ENCODE measurements at regions not wholly inside any gene's neighbourhood (a gene's known extent, or its start where the extent isn't known, plus 50 kb on each side); places are given as distances from the start of the nearest gene placed in this dataset.

GRCh38 chr2:146681991-146682390, 1162.8 kb upstream of the ACVR2A start:
- TF ChIP-seq CTCF (IDR thresholded peaks at IDR 0.05; ENCODE audit: low read depth, low read length, missing control alignments) = no peak
- no peak overlapping the region for H3K4me3 ChIP-seq (replicated peaks; ENCODE audit: low read depth, low read length)
- no peak for DNase-seq (ENCODE audit: extremely low read depth, low read depth)

- H3K4me3 ChIP-seq (replicated peaks; ENCODE audit: low read depth, low read length) = no peak overlapping the region
- DNase-seq (ENCODE audit: extremely low read depth, low read depth) = no peak
- TF ChIP-seq CTCF (IDR thresholded peaks at IDR 0.05; ENCODE audit: low read depth, low read length, missing control alignments) = no peak
Observed at GRCh38 chr2:146678516-146678915, 1166.3 kb upstream of the ACVR2A start.

DNA sequence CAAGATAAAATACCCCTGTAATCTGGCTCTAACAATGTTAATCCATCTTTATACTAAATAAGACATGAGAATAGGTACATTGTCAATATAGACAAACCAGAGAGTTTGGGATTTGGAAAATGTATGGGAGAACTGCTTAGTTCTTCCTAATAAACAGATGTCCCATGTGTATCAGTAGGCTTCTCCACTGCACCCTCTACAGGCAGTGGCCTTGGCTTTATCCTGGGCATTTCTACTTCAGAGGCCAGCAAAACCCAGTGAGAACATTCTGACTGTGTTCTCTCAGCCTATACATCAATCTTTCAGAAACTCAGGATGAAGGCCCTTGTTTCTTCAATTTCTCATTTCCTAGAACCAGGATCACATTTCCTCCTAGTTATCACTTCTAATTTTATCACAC, 1167.5 kb upstream of the ACVR2A start:
- H3K4me3 ChIP-seq (replicated peaks; ENCODE audit: low read depth, low read length) = no peak overlapping the region
- no peak for DNase-seq (ENCODE audit: extremely low read depth, low read depth)
- peak; percentile 30 for TF ChIP-seq CTCF (IDR thresholded peaks at IDR 0.05; ENCODE audit: low read depth, low read length, missing control alignments)

DNA sequence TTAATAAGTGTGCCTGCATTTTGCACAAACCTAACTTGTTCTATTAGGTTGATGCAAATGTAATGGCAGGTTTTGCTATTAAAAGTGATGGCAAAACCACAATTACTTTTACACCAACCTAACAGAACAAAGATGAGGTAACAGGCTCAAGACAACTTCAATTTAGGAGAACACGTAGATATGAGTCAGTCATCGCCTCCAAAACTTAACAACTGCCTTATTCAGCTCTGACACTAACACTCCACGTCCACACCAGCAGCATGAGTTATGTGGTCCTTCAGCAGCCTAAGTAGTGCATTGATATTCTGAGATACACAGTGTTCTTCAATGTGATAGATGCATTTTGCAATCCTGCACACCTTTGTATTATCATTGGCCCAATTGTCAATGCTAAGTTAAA, 1175.1 kb upstream of the ACVR2A start:
- no peak for DNase-seq (ENCODE audit: extremely low read depth, low read depth)
- no peak for TF ChIP-seq CTCF (IDR thresholded peaks at IDR 0.05; ENCODE audit: low read depth, low read length, missing control alignments)
- H3K4me3 ChIP-seq (replicated peaks; ENCODE audit: low read depth, low read length) = no peak overlapping the region

- no peak overlapping the region for H3K4me3 ChIP-seq (replicated peaks; ENCODE audit: low read depth, low read length)
- TF ChIP-seq CTCF (IDR thresholded peaks at IDR 0.05; ENCODE audit: low read depth, low read length, missing control alignments) = no peak
- DNase-seq (ENCODE audit: extremely low read depth, low read depth) = no peak
Observed at GRCh38 chr2:146666340-146666739, 1178.5 kb upstream of the ACVR2A start.

- no peak overlapping the region for H3K4me3 ChIP-seq (replicated peaks; ENCODE audit: low read depth, low read length)
- no peak for TF ChIP-seq CTCF (IDR thresholded peaks at IDR 0.05; ENCODE audit: low read depth, low read length, missing control alignments)
Observed at GRCh38 chr2:146665800-146666199, 1179.0 kb upstream of the ACVR2A start.

DNA sequence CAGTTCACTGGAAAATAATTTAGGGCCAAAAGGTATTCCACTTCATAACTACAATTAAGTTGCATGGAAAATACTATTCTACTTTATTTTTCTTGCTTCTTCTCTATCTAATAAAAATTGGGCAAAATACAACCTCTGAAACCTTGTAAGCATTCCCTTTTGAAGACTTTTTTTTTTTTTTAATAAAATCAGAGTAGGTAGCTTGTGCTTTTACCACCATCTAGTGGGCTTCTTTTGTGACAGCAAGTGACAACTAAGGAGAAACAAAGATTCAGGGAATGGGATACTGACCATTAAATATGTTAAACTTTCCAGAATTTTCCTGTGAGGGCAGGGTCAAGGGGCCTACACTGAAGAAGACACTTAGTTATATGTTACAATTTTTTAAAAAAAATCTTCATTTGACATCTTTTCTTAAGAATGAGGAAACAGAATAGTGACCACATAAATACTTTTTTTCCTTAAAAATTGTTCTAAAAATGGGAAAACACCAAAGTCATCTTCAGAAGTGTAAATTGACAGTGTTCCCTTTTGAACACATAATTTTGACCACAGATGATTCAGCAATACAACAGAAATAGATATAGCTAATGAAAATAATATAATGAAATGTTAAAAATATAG, 1183.2 kb upstream of the ACVR2A start:
- no peak overlapping the region for H3K4me3 ChIP-seq (replicated peaks; ENCODE audit: low read depth, low read length)
- TF ChIP-seq CTCF (IDR thresholded peaks at IDR 0.05; ENCODE audit: low read depth, low read length, missing control alignments) = peak; percentile 47
- DNase-seq (ENCODE audit: extremely low read depth, low read depth) = peak; percentile 16

More at GRCh38 chr2:146665800-146666199, 1179.0 kb upstream of the ACVR2A start:
- no peak for DNase-seq (ENCODE audit: extremely low read depth, low read depth)

All from HFF-Myc (cell line).